IPS DF 19.7 (cell line): ENCODE measurements at regions not wholly inside any gene's neighbourhood (a gene's known extent, or its start where the extent isn't known, plus 50 kb on each side); places are given as distances from the start of the nearest gene placed in this dataset.

Experiments
- DNase-seq: peaks from one replicate; pipeline ENCODE4 v3.0.0-alpha.2; 2013; ENCODE audit warnings: low read depth, low spot score

- DNase-seq: no peak
These were observed 125.6 kb upstream of the STEAP4 start for GRCh38 chr7:88432301-88432700.

- no peak for DNase-seq
These were observed 125.2 kb upstream of the STEAP4 start for GRCh38 chr7:88431882-88432281.

DNA sequence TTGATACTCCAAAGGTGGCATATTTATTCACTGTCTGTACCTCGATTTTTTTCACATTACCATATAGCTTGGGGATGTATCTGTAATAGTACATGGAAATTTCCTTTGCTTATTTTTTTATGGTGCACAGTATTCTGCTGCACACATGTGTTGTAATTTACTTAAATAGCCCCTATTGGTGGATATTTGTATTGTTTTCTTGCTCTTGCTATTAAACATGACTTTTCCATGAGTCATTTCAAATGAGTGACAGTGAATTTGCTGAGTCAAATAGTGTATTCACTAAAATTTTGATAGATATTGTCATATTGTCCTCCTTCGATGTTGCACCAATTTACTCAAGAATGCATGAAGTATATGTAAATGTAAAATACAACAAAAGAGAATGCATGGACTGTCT lies 122.7 kb upstream of the STEAP4 start:
- no peak for DNase-seq

GRCh38 chr7:88402529-88402928 lies 95.8 kb upstream of the STEAP4 start:
- no peak for DNase-seq

- DNase-seq: no peak
These were observed 94.4 kb upstream of the STEAP4 start for GRCh38 chr7:88401009-88401623.

DNA sequence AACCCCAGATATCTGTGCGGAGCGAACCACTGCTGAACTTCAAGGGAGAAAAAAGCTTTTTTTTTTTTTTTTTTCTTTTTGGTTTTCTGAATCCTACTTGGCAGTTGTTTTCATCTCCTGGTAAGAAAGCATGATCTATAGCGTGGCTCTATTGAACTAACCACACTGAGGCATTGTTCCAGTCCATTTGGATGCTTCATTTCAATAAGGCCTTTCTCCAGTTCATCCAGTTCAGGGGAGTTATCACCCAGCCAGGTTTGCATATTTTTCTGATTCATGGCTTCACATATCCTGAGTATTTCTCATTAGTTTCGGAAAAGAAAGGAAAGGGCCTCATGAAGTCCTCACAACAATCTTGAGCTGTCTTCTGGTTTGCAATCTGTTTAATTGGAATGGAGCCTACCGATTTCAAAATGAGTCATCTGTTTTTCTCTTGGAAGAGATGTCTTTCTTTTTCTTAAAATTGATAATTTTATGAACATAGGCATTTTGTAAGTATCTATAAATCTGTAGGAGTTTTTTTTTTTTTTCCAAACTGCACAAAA lies 93.1 kb upstream of the STEAP4 start:
- no peak for DNase-seq

DNA sequence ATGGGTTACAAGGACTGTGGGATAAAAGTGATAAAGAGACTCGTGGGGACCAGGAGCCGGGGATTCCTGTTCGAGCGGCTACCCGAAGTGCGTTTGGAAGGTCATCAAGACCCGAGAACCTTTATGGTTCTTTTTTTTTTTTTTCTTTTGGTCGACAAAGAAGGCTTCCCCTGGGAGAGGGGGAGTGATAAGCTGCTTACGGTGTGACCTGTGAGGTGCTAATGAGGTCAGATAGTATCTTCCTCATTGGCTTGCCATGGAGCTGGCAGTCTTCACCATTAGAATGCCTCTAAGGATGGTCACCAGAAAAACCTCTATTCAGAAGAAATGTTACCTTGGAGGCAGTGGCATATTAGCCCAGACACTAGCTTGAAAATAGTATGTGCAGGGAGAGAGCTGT lies 92.3 kb upstream of the STEAP4 start:
- DNase-seq: no peak

DNA sequence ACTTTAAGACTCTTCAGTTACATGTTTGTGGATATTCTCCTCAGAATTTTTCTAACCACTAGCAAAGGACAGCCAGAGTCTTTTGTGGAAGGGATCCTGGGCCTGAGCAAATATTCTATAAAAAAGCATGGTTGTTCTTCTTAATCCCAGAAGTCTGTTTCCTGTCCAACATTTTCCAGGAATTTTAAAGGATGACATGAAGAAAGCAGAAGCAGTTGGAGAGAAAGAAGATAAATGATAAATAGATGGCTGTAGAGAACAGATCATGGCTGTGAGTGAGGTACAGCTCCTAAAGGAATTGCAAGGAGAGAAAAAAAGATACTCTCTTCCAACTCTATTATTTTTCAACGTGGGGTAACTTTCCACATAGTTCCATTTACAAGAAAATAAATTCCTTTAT lies 91.8 kb upstream of the STEAP4 start:
- DNase-seq: no peak

DNA sequence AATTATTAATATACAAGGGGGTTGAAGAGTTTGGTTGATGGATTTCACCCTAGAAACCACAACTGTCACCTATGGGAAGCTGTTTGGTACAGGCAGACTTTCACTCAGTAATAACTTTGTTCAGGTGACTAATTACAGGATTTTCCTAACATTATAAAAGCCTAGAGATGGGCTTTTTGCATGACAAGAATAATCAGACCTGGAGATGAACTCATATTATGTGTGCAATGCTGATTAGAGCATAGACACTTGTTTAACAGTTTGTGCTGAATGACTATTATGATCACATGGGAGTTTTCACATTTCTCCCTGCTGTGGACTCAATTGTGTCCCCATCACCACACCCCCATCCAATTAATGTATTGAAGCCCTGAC lies 90.2 kb upstream of the STEAP4 start:
- no peak for DNase-seq

DNA sequence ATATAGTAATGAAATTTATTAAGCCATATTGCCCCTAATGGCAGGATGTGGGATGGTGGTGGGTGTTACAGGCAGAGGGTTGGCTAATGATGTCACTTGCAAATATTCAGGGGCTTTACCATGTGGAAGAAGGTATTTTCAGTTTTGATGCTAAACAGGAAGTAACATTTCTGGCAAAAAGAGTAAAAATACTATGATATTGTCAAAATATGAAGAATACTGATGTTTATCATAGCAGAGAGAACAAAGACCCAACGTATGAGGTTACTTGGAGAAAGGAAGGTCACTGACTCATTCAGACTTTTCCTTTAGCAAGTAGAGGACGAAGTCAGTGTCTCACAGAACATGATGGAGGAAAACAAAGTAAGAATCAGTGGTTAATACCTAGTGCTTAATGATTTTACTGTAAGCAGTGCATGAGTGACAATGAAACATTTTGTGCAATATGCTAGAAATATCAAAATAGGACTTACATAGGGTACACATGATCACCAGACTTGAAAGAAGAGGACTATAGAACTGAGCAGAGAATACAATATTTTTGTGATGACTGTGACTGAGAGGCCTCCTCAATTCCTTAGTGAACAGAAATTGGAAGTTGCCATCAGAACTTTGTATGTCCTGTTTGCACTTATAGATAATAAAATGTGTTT lies 89.7 kb upstream of the STEAP4 start:
- DNase-seq: no peak

GRCh38 chr7:88395715-88396114 lies 89.0 kb upstream of the STEAP4 start:
- DNase-seq: no peak

DNA sequence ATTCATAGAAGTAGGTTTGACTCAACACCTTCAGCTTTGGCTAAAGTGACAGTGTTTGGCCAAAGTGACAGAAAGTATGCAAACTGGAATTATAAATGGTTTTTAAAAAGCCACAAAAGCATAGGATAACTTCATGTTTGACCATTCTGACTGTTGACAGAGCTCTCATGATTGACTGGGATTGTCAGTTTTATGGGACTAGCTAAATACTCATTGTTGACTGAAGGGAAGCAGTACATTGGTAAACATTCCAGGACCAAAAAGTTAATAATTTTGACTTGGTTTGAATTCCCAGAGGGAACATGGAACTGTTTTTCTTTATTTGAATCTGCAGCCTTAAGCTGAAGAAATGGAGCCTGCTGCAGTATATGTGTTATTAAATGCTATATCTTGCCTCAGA lies 84.6 kb upstream of the STEAP4 start:
- no peak for DNase-seq

- DNase-seq: no peak
These were observed 80.7 kb upstream of the STEAP4 start for GRCh38 chr7:88387368-88387767.

GRCh38 chr7:88386665-88387156 lies 80.0 kb upstream of the STEAP4 start:
- no peak for DNase-seq

DNA sequence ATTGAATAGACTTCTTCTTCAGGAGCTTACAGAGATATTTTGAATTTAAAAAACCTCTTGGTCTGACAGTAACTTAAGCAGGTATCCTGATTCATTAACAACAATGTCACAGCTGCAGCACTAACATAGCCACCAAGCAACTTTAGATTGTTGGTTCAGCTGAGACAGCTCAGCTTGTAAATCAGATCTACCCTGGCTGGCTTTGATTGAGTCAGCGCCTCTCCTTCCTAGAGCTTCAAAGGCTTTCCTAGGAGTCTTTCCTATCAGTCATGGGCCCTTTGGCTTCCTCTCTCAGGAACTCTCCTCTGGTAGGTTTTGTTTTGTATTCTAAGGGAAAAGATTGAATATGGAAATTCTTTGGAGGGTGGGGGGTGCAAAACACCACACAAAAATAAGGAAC lies 70.7 kb upstream of the STEAP4 start:
- peak; percentile 80 for DNase-seq

DNA sequence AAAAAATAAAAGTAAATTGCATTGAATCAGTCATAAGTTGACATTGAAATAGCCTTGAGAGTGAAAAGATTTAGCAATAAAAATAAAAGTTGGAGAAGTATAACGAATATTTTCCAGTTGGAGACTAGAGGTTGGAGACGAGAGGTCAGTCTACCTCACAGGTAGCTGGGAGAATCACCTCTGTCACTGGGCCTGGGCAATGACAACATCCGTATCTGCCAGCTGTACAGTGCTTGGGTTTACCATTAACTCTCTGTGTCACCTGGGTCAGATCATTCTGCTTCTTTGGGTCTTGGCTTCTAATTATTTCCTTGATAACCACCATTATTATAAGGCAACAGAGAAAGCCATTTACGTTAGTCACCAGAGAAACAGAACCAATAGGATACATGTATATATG lies 62.0 kb upstream of the STEAP4 start:
- no peak for DNase-seq

DNA sequence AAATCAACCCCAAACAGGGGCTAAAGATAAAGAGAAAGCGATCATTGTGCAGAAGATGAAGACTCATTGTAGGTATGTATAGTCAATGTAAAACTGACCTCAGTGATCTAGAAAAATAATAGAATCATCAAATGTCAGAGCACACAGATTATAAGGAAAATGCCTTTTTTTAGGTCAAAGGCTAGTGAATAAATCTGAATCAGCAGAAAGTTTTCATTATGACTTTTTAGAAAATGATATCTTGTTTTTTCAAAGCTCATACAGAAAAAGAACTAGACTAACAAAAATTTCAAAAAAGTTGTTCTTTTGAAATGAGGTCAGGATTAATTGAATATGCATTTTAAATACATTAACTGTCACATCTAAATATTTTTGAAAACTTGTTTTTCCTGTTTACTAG lies 60.2 kb upstream of the STEAP4 start:
- DNase-seq: no peak

GRCh38 chr7:88363869-88364268 lies 57.2 kb upstream of the STEAP4 start:
- DNase-seq: no peak

- DNase-seq: no peak
These were observed 56.6 kb upstream of the STEAP4 start for GRCh38 chr7:88363249-88363648.

GRCh38 chr7:88361357-88361756 lies 54.7 kb upstream of the STEAP4 start:
- DNase-seq: no peak

DNA sequence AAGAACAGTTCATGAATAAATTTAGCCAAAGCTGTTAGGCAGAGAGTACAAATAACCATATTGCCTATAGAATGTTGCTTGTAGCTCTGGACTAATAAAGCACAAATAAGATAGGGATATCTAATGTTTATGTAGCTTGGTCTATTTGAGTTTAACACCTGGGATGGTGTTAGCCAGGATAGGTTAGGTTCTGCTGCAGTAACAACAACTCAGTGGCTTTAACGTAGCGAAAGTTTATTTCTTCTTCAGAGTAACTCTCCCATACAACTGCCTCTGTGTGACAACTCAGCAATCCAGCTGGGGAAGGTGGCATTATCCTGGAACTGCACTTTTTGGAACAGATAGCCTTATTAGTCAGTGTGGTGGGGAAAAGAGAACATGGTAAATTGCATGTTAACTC lies 52.2 kb upstream of the STEAP4 start:
- DNase-seq: no peak

DNA sequence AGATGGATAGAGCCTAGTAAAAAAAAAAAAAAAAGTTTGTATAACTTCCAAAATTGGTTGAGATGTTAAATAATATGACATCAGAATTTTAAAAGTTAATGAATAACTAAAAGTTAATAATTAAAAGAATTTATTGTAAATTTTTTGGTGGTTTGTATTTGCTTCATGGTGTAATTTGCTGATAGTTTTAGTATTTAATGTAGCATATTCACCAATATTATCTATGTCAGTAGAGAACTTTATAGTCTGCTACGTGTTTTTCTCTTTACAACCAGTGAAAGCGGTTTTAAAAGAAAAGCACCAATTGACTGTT lies 51.8 kb upstream of the STEAP4 start:
- DNase-seq: no peak

- no peak for DNase-seq
These were observed 51.3 kb upstream of the STEAP4 start for GRCh38 chr7:88357781-88358525.
